GM23248 (cell line): ENCODE measurements at regions not wholly inside any gene's neighbourhood (a gene's known extent, or its start where the extent isn't known, plus 50 kb on each side); places are given as distances from the start of the nearest gene placed in this dataset.

Experiments used
- DNase-seq: peaks from one replicate; pipeline ENCODE4 v3.0.0-alpha.2; 2015
- H2AFZ ChIP-seq: fragments of 200-600 bp; sonication (generic); 2 replicates; pipeline ENCODE4 v1.6.1; 2016; ENCODE audit warnings: antibody characterized with exemption
- H3F3A ChIP-seq: fragments of 200-600 bp; sonication (generic); 2 replicates; pipeline ENCODE4 v1.6.1; 2016; ENCODE audit warnings: mild to moderate bottlenecking, antibody characterized with exemption, mixed run types; ENCODE audit not compliant: insufficient read depth
- H3K27ac ChIP-seq: fragments of 200-600 bp; sonication (generic); 2 replicates; pipeline ENCODE4 v1.5.1; 2016; ENCODE audit warnings: mild to moderate bottlenecking
- H3K27me3 ChIP-seq: fragments of 200-600 bp; sonication (generic); replicated peaks from 2 replicates; pipeline ENCODE4 v1.6.1; 2016; ENCODE audit warnings: mild to moderate bottlenecking; ENCODE audit not compliant: insufficient read depth
- H3K36me3 ChIP-seq: fragments of 200-600 bp; sonication (generic); 2 replicates; pipeline ENCODE4 v1.6.1; 2016; ENCODE audit warnings: low read depth, mild to moderate bottlenecking
- H3K4me1 ChIP-seq: fragments of 200-600 bp; sonication (generic); 2 replicates; pipeline ENCODE4 v1.6.1; 2016; ENCODE audit warnings: mild to moderate bottlenecking; ENCODE audit not compliant: insufficient read depth
- H3K4me2 ChIP-seq: fragments of 200-600 bp; sonication (generic); one replicate; pipeline ENCODE4 v1.6.1; 2016; ENCODE audit warnings: mild to moderate bottlenecking; ENCODE audit not compliant: unreplicated experiment
- H3K4me3 ChIP-seq: fragments of 200-600 bp; sonication (generic); 2 replicates; pipeline ENCODE4 v1.5.1; 2016; ENCODE audit warnings: mild to moderate bottlenecking
- H3K79me2 ChIP-seq: fragments of 200-600 bp; sonication (generic); 2 replicates; pipeline ENCODE4 v1.6.1; 2016; ENCODE audit warnings: mild to moderate bottlenecking; ENCODE audit not compliant: insufficient read depth
- H3K9ac ChIP-seq: fragments of 200-600 bp; sonication (generic); 2 replicates; pipeline ENCODE4 v1.6.1; 2016; ENCODE audit warnings: mild to moderate bottlenecking
- H3K9me2 ChIP-seq: fragments of 200-600 bp; sonication (generic); 2 replicates; pipeline ENCODE4 v1.6.1; 2016; ENCODE audit warnings: mixed run types, mild to moderate bottlenecking, moderate library complexity; ENCODE audit not compliant: insufficient read depth
- H3K9me3 ChIP-seq: fragments of 200-600 bp; sonication (generic); one replicate; pipeline ENCODE4 v1.6.1; 2017; ENCODE audit warnings: low read depth
- H4K20me1 ChIP-seq: fragments of 200-600 bp; sonication (generic); 2 replicates; pipeline ENCODE4 v1.6.0; 2016; ENCODE audit not compliant: insufficient read depth
- EZH2 ChIP-seq: fragments of 200-600 bp; sonication (generic); IDR thresholded peaks from 2 replicates; pipeline ENCODE4 v1.6.1; 2018; ENCODE audit warnings: antibody characterized with exemption, mild to moderate bottlenecking; ENCODE audit not compliant: insufficient read depth, poor library complexity, severe bottlenecking
- EZH2phosphoT487 ChIP-seq: fragments of 200-600 bp; sonication (generic); IDR thresholded peaks from 2 replicates; pipeline ENCODE4 v1.6.1; 2018; ENCODE audit warnings: antibody characterized with exemption, moderate library complexity, mild to moderate bottlenecking, low read depth; ENCODE audit not compliant: insufficient read depth
- WGBS, 2 experiments: methylation state at CpG; one replicate each; pipeline ENCODE4 v1.1.6; 2015 to 2017; ENCODE audit warnings: low lambda C conversion rate in 2 of 2, low coverage in 1 of 2; ENCODE audit errors: missing lambda C conversion rate in 2 of 2; 5-methylcytosine and 5-hydroxymethylcytosine counted together
- in situ Hi-C: fragments of 300-500 bp; cut with MboI; formaldehyde crosslinking; loops from 2 replicates; pipeline ENCODE4 v1.15.0; 2020

- no peak overlapping the region for H3K4me3 ChIP-seq
- H3K4me1 ChIP-seq: no peaks in the 10 kb centered on the region
- H3K36me3 ChIP-seq: no peaks in the 10 kb centered on the region
- in situ Hi-C loops: no loop called here
- no peaks in the 10 kb centered on the region for H3K9me3 ChIP-seq
- no peak overlapping the region for H3K27ac ChIP-seq
- no peaks in the 10 kb centered on the region for H3K9me2 ChIP-seq
- H3K27me3 ChIP-seq: no peaks in the 10 kb centered on the region
- TF ChIP-seq EZH2phosphoT487: no peak
- TF ChIP-seq EZH2: no peak
- H3F3A ChIP-seq: no peaks in the 10 kb centered on the region
- H3K79me2 ChIP-seq: no peaks in the 10 kb centered on the region
- no peak overlapping the region for H2AFZ ChIP-seq
- no peak overlapping the region for H3K9ac ChIP-seq
- no peaks in the 10 kb centered on the region for H4K20me1 ChIP-seq
- no peak overlapping the region for H3K4me2 ChIP-seq
- DNase-seq: no peak
Measured at GRCh38 chr3:102553876-102554275, 119.1 kb downstream of the ZPLD1 start.

- DNase-seq: no peak
- no peaks in the 10 kb centered on the region for H3K79me2 ChIP-seq
- H3F3A ChIP-seq: no peaks in the 10 kb centered on the region
- 4 to 7% methylated on average over 2 of the region's 2 CpGs for WGBS, 2 experiments
- no peak overlapping the region for H3K9ac ChIP-seq
- H3K27me3 ChIP-seq: no peaks in the 10 kb centered on the region
- no peak overlapping the region for H2AFZ ChIP-seq
- no peak overlapping the region for H3K4me3 ChIP-seq
- in situ Hi-C loops: no loop called here
- no peaks in the 10 kb centered on the region for H3K9me3 ChIP-seq
- no peaks in the 10 kb centered on the region for H3K36me3 ChIP-seq
- no peak overlapping the region for H3K27ac ChIP-seq
- H3K4me1 ChIP-seq: no peaks in the 10 kb centered on the region
- no peak for TF ChIP-seq EZH2phosphoT487
- no peak for TF ChIP-seq EZH2
- no peak overlapping the region for H3K4me2 ChIP-seq
- no peaks in the 10 kb centered on the region for H3K9me2 ChIP-seq
- H4K20me1 ChIP-seq: no peaks in the 10 kb centered on the region
Measured at GRCh38 chr3:102570511-102570910, 135.7 kb downstream of the ZPLD1 start.

GRCh38 chr3:102571006-102571405 lies 136.2 kb downstream of the ZPLD1 start:
- H3K27me3 ChIP-seq: no peaks in the 10 kb centered on the region
- H3K27ac ChIP-seq: no peak overlapping the region
- H3K4me3 ChIP-seq: no peak overlapping the region
- no peak overlapping the region for H2AFZ ChIP-seq
- DNase-seq: no peak
- no peaks in the 10 kb centered on the region for H3K9me2 ChIP-seq
- no peak overlapping the region for H3K4me2 ChIP-seq
- H3F3A ChIP-seq: no peaks in the 10 kb centered on the region
- H4K20me1 ChIP-seq: no peaks in the 10 kb centered on the region
- in situ Hi-C loops: no loop called here
- H3K79me2 ChIP-seq: no peaks in the 10 kb centered on the region
- no peaks in the 10 kb centered on the region for H3K9me3 ChIP-seq
- no peaks in the 10 kb centered on the region for H3K4me1 ChIP-seq
- H3K9ac ChIP-seq: no peak overlapping the region
- no peaks in the 10 kb centered on the region for H3K36me3 ChIP-seq
- TF ChIP-seq EZH2phosphoT487 (no peak), EZH2 (no peak)
- 42 to 44% methylated on average over 1 of the region's 1 CpG for WGBS, 2 experiments

- in situ Hi-C loops: no loop called here
- Histone ChIP-seq H3K79me2 (no peaks in the 10 kb centered on the region), H3K4me3 (no peak overlapping the region), H3K9me2 (no peaks in the 10 kb centered on the region), H3F3A (no peaks in the 10 kb centered on the region), H4K20me1 (no peaks in the 10 kb centered on the region), H2AFZ (no peak overlapping the region), H3K4me1 (no peaks in the 10 kb centered on the region), H3K27ac (no peak overlapping the region), H3K9me3 (no peaks in the 10 kb centered on the region), H3K4me2 (no peak overlapping the region), H3K36me3 (no peaks in the 10 kb centered on the region), H3K27me3 (no peaks in the 10 kb centered on the region), H3K9ac (no peak overlapping the region)
- WGBS, 2 experiments: 23 to 33% methylated on average over 2 of the region's 2 CpGs
- TF ChIP-seq EZH2phosphoT487 (no peak), EZH2 (no peak)
- no peak for DNase-seq
Measured at GRCh38 chr3:102571720-102572384, 137.0 kb downstream of the ZPLD1 start.

- Histone ChIP-seq H3K9me3 (no peaks in the 10 kb centered on the region), H3K27me3 (no peaks in the 10 kb centered on the region), H3K9me2 (no peaks in the 10 kb centered on the region), H3K4me1 (no peaks in the 10 kb centered on the region), H3F3A (no peaks in the 10 kb centered on the region), H4K20me1 (no peaks in the 10 kb centered on the region), H3K4me2 (no peak overlapping the region), H3K79me2 (no peaks in the 10 kb centered on the region), H3K4me3 (no peak overlapping the region), H3K27ac (no peak overlapping the region), H2AFZ (no peak overlapping the region), H3K9ac (no peak overlapping the region), H3K36me3 (no peaks in the 10 kb centered on the region)
- in situ Hi-C loops: no loop called here
- TF ChIP-seq EZH2phosphoT487: no peak
- TF ChIP-seq EZH2: no peak
- no peak for DNase-seq
- 4 to 14% methylated on average over 3 of the region's 3 CpGs for WGBS, 2 experiments
Measured at GRCh38 chr3:102573483-102574028, 138.7 kb downstream of the ZPLD1 start.
